Thyroid gland (tissue), 4 donors: ENCODE measurements at regions not wholly inside any gene's neighbourhood (a gene's known extent, or its start where the extent isn't known, plus 50 kb on each side); places are given as distances from the start of the nearest gene placed in this dataset.

Source experiments
- CTCF ChIP-seq, 6 experiments: fragments of 200-600 bp in 3 of 6; fragments of 450-650 bp in 3 of 6; sonication (generic) in 3 of 6; IDR thresholded peaks; one replicate each; pipeline ENCODE4 v1.5.1; 2016 to 2019; ENCODE audit warnings: antibody characterized with exemption in 6 of 6, mild to moderate bottlenecking in 2 of 6, inconsistent platforms in 1 of 6, moderate library complexity in 1 of 6
- POLR2A ChIP-seq, 2 donors: fragments of 450-650 bp; IDR thresholded peaks; one replicate each; pipeline ENCODE4 v1.6.1; 2017; ENCODE audit warnings: antibody characterized with exemption in 2 of 2, mild to moderate bottlenecking in 2 of 2, moderate library complexity in 1 of 2

GRCh38 chrX:42664680-42665079 is 113.3 kb downstream of the PPP1R2C start:
- TF ChIP-seq CTCF (IDR thresholded peaks at IDR 0.05): no peak
- TF ChIP-seq POLR2A (IDR thresholded peaks at IDR 0.05): no peak
